ENCODE measurements at regions not wholly inside any gene's neighbourhood (a gene's known extent, or its start where the extent isn't known, plus 50 kb on each side); places are given as distances from the start of the nearest gene placed in this dataset.

- H3K27me3 ChIP-seq (ENCODE audit: control insufficient read depth in 3 of 3, insufficient read depth in 3 of 3, low read depth in 1 of 3, low read length in 3 of 3), result no peaks in the 10 kb centered on the region
- WGBS, 2 donors (ENCODE audit: extremely low coverage in 2 of 2, insufficient read length in 2 of 2, insufficient replicate concordance in 1 of 2), result no CpG with 5 or more reads among the region's 2 CpGs
Measured at GRCh38 chr15:62582580-62582979, 417.5 kb upstream of the C2CD4B start.

GRCh38 chr15:62584301-62585235 is 419.5 kb upstream of the C2CD4B start:
- Histone ChIP-seq H4K8ac (ENCODE audit: low read depth, low read length) (no peak overlapping the region), H2AFZ (ENCODE audit: low read length) (peak overlapping the region; percentile 27), H3K79me1 (ENCODE audit: low read depth, low read length) (no peaks in the 10 kb centered on the region), H2BK12ac (ENCODE audit: low read length) (no peak overlapping the region), H3K36me3 (replicated peaks in 1 of 2; ENCODE audit: control insufficient read depth in 2 of 2, insufficient read depth in 2 of 2, low read length in 2 of 2) (no peaks in the 10 kb centered on the region), H2BK120ac (ENCODE audit: low read depth, low read length) (no peak overlapping the region), H3K9ac (ENCODE audit: low read depth, low read length, poor library complexity) (no peak overlapping the region), H3K18ac (ENCODE audit: low read length) (no peak overlapping the region), H4K91ac (ENCODE audit: low read depth, low read length, poor library complexity) (no peak overlapping the region), H3K4me1 (ENCODE audit: control insufficient read depth in 2 of 2, insufficient read depth in 1 of 2, low read depth in 1 of 2, low read length in 2 of 2) (peaks cover 11 to 15% of the 10 kb centered on the region in 2 donors), H3K4me3 (ENCODE audit: low read length in 2 of 2) (no peak overlapping the region), H3K27ac (replicated peaks; ENCODE audit: low read length) (no peak overlapping the region), H3K4ac (ENCODE audit: low read length) (no peak overlapping the region), H3K27me3 (ENCODE audit: control insufficient read depth in 3 of 3, insufficient read depth in 3 of 3, low read depth in 1 of 3, low read length in 3 of 3) (no peaks in the 10 kb centered on the region), H3K9me3 (replicated peaks in 1 of 2; ENCODE audit: control insufficient read depth in 2 of 2, insufficient read depth in 1 of 2, low read depth in 1 of 2, low read length in 2 of 2) (no peaks in the 10 kb centered on the region), H3K14ac (ENCODE audit: low read length) (no peak overlapping the region), H2BK15ac (ENCODE audit: low read length) (no peak overlapping the region), H2AK5ac (ENCODE audit: low read depth, low read length) (no peak overlapping the region), H2BK5ac (ENCODE audit: low read length) (no peak overlapping the region), H3K23ac (ENCODE audit: low read depth, low read length, poor library complexity) (no peak overlapping the region), H3K4me2 (ENCODE audit: insufficient read depth, low read length, poor library complexity, severe bottlenecking) (peak overlapping the region; percentile 2)
- DNase-seq (ENCODE audit: low spot score), result no peak
- WGBS, 2 donors (ENCODE audit: extremely low coverage in 2 of 2, insufficient read length in 2 of 2, insufficient replicate concordance in 1 of 2), result no CpG with 5 or more reads among the region's 7 CpGs

More at GRCh38 chr15:62582580-62582979, 417.5 kb upstream of the C2CD4B start:
- Histone ChIP-seq H3K9me3 (replicated peaks in 1 of 2; ENCODE audit: control insufficient read depth in 2 of 2, insufficient read depth in 1 of 2, low read depth in 1 of 2, low read length in 2 of 2) (no peaks in the 10 kb centered on the region), H2AK5ac (ENCODE audit: low read depth, low read length) (no peak overlapping the region), H3K79me1 (ENCODE audit: low read depth, low read length) (no peaks in the 10 kb centered on the region), H3K36me3 (replicated peaks in 1 of 2; ENCODE audit: control insufficient read depth in 2 of 2, insufficient read depth in 2 of 2, low read length in 2 of 2) (no peaks in the 10 kb centered on the region), H4K91ac (ENCODE audit: low read depth, low read length, poor library complexity) (no peak overlapping the region), H2BK120ac (ENCODE audit: low read depth, low read length) (no peak overlapping the region), H3K14ac (ENCODE audit: low read length) (no peak overlapping the region), H2BK5ac (ENCODE audit: low read length) (no peak overlapping the region), H3K4ac (ENCODE audit: low read length) (no peak overlapping the region), H2BK15ac (ENCODE audit: low read length) (no peak overlapping the region), H3K4me3 (ENCODE audit: low read length in 2 of 2) (no peak overlapping the region), H3K9ac (ENCODE audit: low read depth, low read length, poor library complexity) (no peak overlapping the region), H4K8ac (ENCODE audit: low read depth, low read length) (no peak overlapping the region), H3K4me2 (ENCODE audit: insufficient read depth, low read length, poor library complexity, severe bottlenecking) (no peak overlapping the region), H3K18ac (ENCODE audit: low read length) (no peak overlapping the region), H3K23ac (ENCODE audit: low read depth, low read length, poor library complexity) (no peak overlapping the region), H3K27ac (replicated peaks; ENCODE audit: low read length) (no peak overlapping the region), H2AFZ (ENCODE audit: low read length) (no peak overlapping the region), H2BK12ac (ENCODE audit: low read length) (no peak overlapping the region), H3K4me1 (ENCODE audit: control insufficient read depth in 2 of 2, insufficient read depth in 1 of 2, low read depth in 1 of 2, low read length in 2 of 2) (peaks cover 11% of the 10 kb centered on the region in 2 donors)
- no peak for DNase-seq (ENCODE audit: low spot score)

GRCh38 chr15:62588938-62589670 is 424.0 kb upstream of the C2CD4B start:
- no peak overlapping the region for H2BK15ac ChIP-seq (ENCODE audit: low read length)
- no peak overlapping the region for H2BK5ac ChIP-seq (ENCODE audit: low read length)
- no peaks in the 10 kb centered on the region for H3K9me3 ChIP-seq (replicated peaks in 1 of 2; ENCODE audit: control insufficient read depth in 2 of 2, insufficient read depth in 1 of 2, low read depth in 1 of 2, low read length in 2 of 2)
- H3K23ac ChIP-seq (ENCODE audit: low read depth, low read length, poor library complexity), result no peak overlapping the region
- H2BK120ac ChIP-seq (ENCODE audit: low read depth, low read length), result no peak overlapping the region
- no peak overlapping the region for H3K18ac ChIP-seq (ENCODE audit: low read length)
- H3K4me2 ChIP-seq (ENCODE audit: insufficient read depth, low read length, poor library complexity, severe bottlenecking), result no peak overlapping the region
- no peak overlapping the region for H2BK12ac ChIP-seq (ENCODE audit: low read length)
- no peak overlapping the region for H3K4ac ChIP-seq (ENCODE audit: low read length)
- H3K4me1 ChIP-seq (ENCODE audit: control insufficient read depth in 2 of 2, insufficient read depth in 1 of 2, low read depth in 1 of 2, low read length in 2 of 2), result peaks cover 11 to 16% of the 10 kb centered on the region in 2 donors
- DNase-seq (ENCODE audit: low spot score), result no peak
- no peaks in the 10 kb centered on the region for H3K79me1 ChIP-seq (ENCODE audit: low read depth, low read length)
- no peak overlapping the region for H4K91ac ChIP-seq (ENCODE audit: low read depth, low read length, poor library complexity)
- H4K8ac ChIP-seq (ENCODE audit: low read depth, low read length), result no peak overlapping the region
- H3K9ac ChIP-seq (ENCODE audit: low read depth, low read length, poor library complexity), result no peak overlapping the region
- no peak overlapping the region for H2AK5ac ChIP-seq (ENCODE audit: low read depth, low read length)
- H2AFZ ChIP-seq (ENCODE audit: low read length), result no peak overlapping the region
- no CpG with 5 or more reads among the region's 5 CpGs for WGBS, 2 donors (ENCODE audit: extremely low coverage in 2 of 2, insufficient read length in 2 of 2, insufficient replicate concordance in 1 of 2)
- H3K36me3 ChIP-seq (replicated peaks in 1 of 2; ENCODE audit: control insufficient read depth in 2 of 2, insufficient read depth in 2 of 2, low read length in 2 of 2), result no peaks in the 10 kb centered on the region
- H3K27me3 ChIP-seq (ENCODE audit: control insufficient read depth in 3 of 3, insufficient read depth in 3 of 3, low read depth in 1 of 3, low read length in 3 of 3), result no peaks in the 10 kb centered on the region
- H3K14ac ChIP-seq (ENCODE audit: low read length), result no peak overlapping the region
- no peak overlapping the region for H3K27ac ChIP-seq (replicated peaks; ENCODE audit: low read length)
- no peak overlapping the region for H3K4me3 ChIP-seq (ENCODE audit: low read length in 2 of 2)
